Colonic mucosa (tissue), 4 donors: ENCODE measurements at regions not wholly inside any gene's neighbourhood (a gene's known extent, or its start where the extent isn't known, plus 50 kb on each side); places are given as distances from the start of the nearest gene placed in this dataset.
"Not testable (repeated sequence)": the region's sequence is repeated elsewhere in the genome, so short reads cannot be mapped to it uniquely, and the experiment has no call there.

Source experiments
- DNase-seq: peaks from one replicate; pipeline ENCODE4 v3.0.0-alpha.2; 2020
- H3K27ac ChIP-seq: fragments of 200-600 bp; one replicate; pipeline ENCODE4 v1.8.0; 2021
- H3K27me3 ChIP-seq: fragments of 200-600 bp; one replicate; pipeline ENCODE4 v1.8.0; 2021
- H3K36me3 ChIP-seq: fragments of 200-600 bp; one replicate; pipeline ENCODE4 v1.8.0; 2021
- H3K4me1 ChIP-seq: fragments of 200-600 bp; one replicate; pipeline ENCODE4 v1.8.0; 2021; ENCODE audit warnings: mild to moderate bottlenecking
- H3K4me3 ChIP-seq: fragments of 200-600 bp; one replicate; pipeline ENCODE4 v1.8.0; 2021
- H3K9ac ChIP-seq, 2 donors: one replicate each; pipeline ENCODE4 v1.7.0; 2013; ENCODE audit warnings: control low read depth in 2 of 2, low read depth in 2 of 2, low read length in 2 of 2
- H3K9me3 ChIP-seq: fragments of 200-600 bp; one replicate; pipeline ENCODE4 v1.8.0; 2021
- CTCF ChIP-seq: fragments of 200-600 bp; IDR thresholded peaks from one replicate; pipeline ENCODE4 v1.8.0; 2022; ENCODE audit warnings: antibody characterized with exemption, mild to moderate bottlenecking
- intact Hi-C: fragments of 100-400 bp; cut with DNase I; formaldehyde crosslinking; loops from one replicate; pipeline ENCODE4 v1.14.1; 2022
- donor health status: healthy.
- donor health status: DM: no; HTN: no; CAD: no.
- donor health status: DM: no; HTN: no; CAD: no.

- H3K27me3 ChIP-seq: no peaks in the 10 kb centered on the region
- no peaks in the 10 kb centered on the region for H3K4me1 ChIP-seq
- no peaks in the 10 kb centered on the region for H3K36me3 ChIP-seq
- no peak for DNase-seq
- no peak for TF ChIP-seq CTCF
- H3K9ac ChIP-seq: no peak overlapping the region
- intact Hi-C loops: no loop called here
- H3K4me3 ChIP-seq: no peak overlapping the region
- no peak overlapping the region for H3K27ac ChIP-seq
- H3K9me3 ChIP-seq: no peaks in the 10 kb centered on the region
These were observed 786.3 kb downstream of the SORCS1 start for GRCh38 chr10:106378251-106378650.

GRCh38 chr10:106370751-106371150 is 793.8 kb downstream of the SORCS1 start:
- no peak overlapping the region for H3K27ac ChIP-seq
- H3K27me3 ChIP-seq: no peaks in the 10 kb centered on the region
- no peak for TF ChIP-seq CTCF
- no peaks in the 10 kb centered on the region for H3K36me3 ChIP-seq
- H3K9me3 ChIP-seq: no peaks in the 10 kb centered on the region
- no peak for DNase-seq
- H3K9ac ChIP-seq: no peak overlapping the region
- no peaks in the 10 kb centered on the region for H3K4me1 ChIP-seq
- intact Hi-C loops: no loop called here
- H3K4me3 ChIP-seq: no peak overlapping the region

GRCh38 chr10:106360870-106361269 is 803.6 kb downstream of the SORCS1 start:
- H3K4me3 ChIP-seq: no peak overlapping the region
- H3K27me3 ChIP-seq: no peaks in the 10 kb centered on the region
- H3K4me1 ChIP-seq: no peaks in the 10 kb centered on the region
- H3K36me3 ChIP-seq: no peaks in the 10 kb centered on the region
- H3K9me3 ChIP-seq: no peaks in the 10 kb centered on the region
- intact Hi-C loops: no loop called here
- H3K9ac ChIP-seq: no peak overlapping the region
- no peak for TF ChIP-seq CTCF
- H3K27ac ChIP-seq: no peak overlapping the region
- DNase-seq: no peak

- no peak overlapping the region for H3K9ac ChIP-seq
- DNase-seq: no peak
- no peaks in the 10 kb centered on the region for H3K4me1 ChIP-seq
- H3K27me3 ChIP-seq: no peaks in the 10 kb centered on the region
- no peak overlapping the region for H3K4me3 ChIP-seq
- no peak for TF ChIP-seq CTCF
- no peaks in the 10 kb centered on the region for H3K36me3 ChIP-seq
- intact Hi-C loops: no loop called here
- no peaks in the 10 kb centered on the region for H3K9me3 ChIP-seq
- H3K27ac ChIP-seq: no peak overlapping the region
These were observed 809.1 kb downstream of the SORCS1 start for GRCh38 chr10:106355450-106355849.

- no peak for DNase-seq
- Histone ChIP-seq H3K4me1 (no peaks in the 10 kb centered on the region), H3K9me3 (no peaks in the 10 kb centered on the region), H3K27me3 (no peaks in the 10 kb centered on the region), H3K4me3 (no peak overlapping the region), H3K27ac (no peak overlapping the region), H3K36me3 (no peaks in the 10 kb centered on the region), H3K9ac (no peak overlapping the region)
- no peak for TF ChIP-seq CTCF
- intact Hi-C loops: no loop called here
These were observed 815.6 kb downstream of the SORCS1 start for GRCh38 chr10:106348933-106349332.

- H3K9me3 ChIP-seq: no peaks in the 10 kb centered on the region
- H3K4me3 ChIP-seq: no peak overlapping the region
- no peaks in the 10 kb centered on the region for H3K36me3 ChIP-seq
- H3K9ac ChIP-seq: no peak overlapping the region
- no peaks in the 10 kb centered on the region for H3K27me3 ChIP-seq
- no peaks in the 10 kb centered on the region for H3K4me1 ChIP-seq
- H3K27ac ChIP-seq: no peak overlapping the region
- no peak for DNase-seq
- intact Hi-C loops: no loop called here
- TF ChIP-seq CTCF: no peak
These were observed 817.0 kb downstream of the SORCS1 start for GRCh38 chr10:106347547-106347946.

- H3K9ac ChIP-seq, H3K27ac ChIP-seq, H3K9me3 ChIP-seq, H3K27me3 ChIP-seq, DNase-seq, H3K4me1 ChIP-seq, H3K4me3 ChIP-seq, intact Hi-C loops, H3K36me3 ChIP-seq: not testable (repeated sequence)
These were observed 821.0 kb downstream of the SORCS1 start for GRCh38 chr10:106343539-106343938.
